Eye (tissue), 1 donor: ENCODE measurements at regions not wholly inside any gene's neighbourhood (a gene's known extent, or its start where the extent isn't known, plus 50 kb on each side); places are given as distances from the start of the nearest gene placed in this dataset.
"Not testable (repeated sequence)": the region's sequence is repeated elsewhere in the genome, so short reads cannot be mapped to it uniquely, and the experiment has no call there.

Experiments
- DNase-seq: peaks from one replicate; pipeline ENCODE4 v3.0.0-alpha.2; 2015

GRCh38 chr2:90322982-90323381 is 1631.5 kb downstream of the RPIA start:
- DNase-seq, result peak; percentile 19

- DNase-seq, result peak; percentile 67
Observed at GRCh38 chr2:90323612-90324558, 1632.4 kb downstream of the RPIA start.

GRCh38 chr2:90324672-90325071 is 1633.2 kb downstream of the RPIA start:
- peak; percentile 1 for DNase-seq

- DNase-seq, result peak; percentile 1
Observed at GRCh38 chr2:90325796-90326353, 1634.4 kb downstream of the RPIA start.

- DNase-seq, result not testable (repeated sequence)
Observed at GRCh38 chr2:90355546-90355945, 1664.1 kb downstream of the RPIA start.

GRCh38 chr2:90359344-90359743 is 1667.9 kb downstream of the RPIA start:
- not testable (repeated sequence) for DNase-seq

- peak; percentile 0 for DNase-seq
Observed at GRCh38 chr2:90359887-90360730, 1668.6 kb downstream of the RPIA start.

- DNase-seq, result peak; percentile 1
Observed at GRCh38 chr2:90360731-90361035, 1669.2 kb downstream of the RPIA start.
